GM23248 (cell line): ENCODE measurements at regions not wholly inside any gene's neighbourhood (a gene's known extent, or its start where the extent isn't known, plus 50 kb on each side); places are given as distances from the start of the nearest gene placed in this dataset.

Experiments
- EZH2 ChIP-seq: fragments of 200-600 bp; sonication (generic); IDR thresholded peaks from 2 replicates; pipeline ENCODE4 v1.6.1; 2018; ENCODE audit warnings: antibody characterized with exemption, mild to moderate bottlenecking; ENCODE audit not compliant: insufficient read depth, poor library complexity, severe bottlenecking
- EZH2phosphoT487 ChIP-seq: fragments of 200-600 bp; sonication (generic); IDR thresholded peaks from 2 replicates; pipeline ENCODE4 v1.6.1; 2018; ENCODE audit warnings: antibody characterized with exemption, moderate library complexity, mild to moderate bottlenecking, low read depth; ENCODE audit not compliant: insufficient read depth

DNA sequence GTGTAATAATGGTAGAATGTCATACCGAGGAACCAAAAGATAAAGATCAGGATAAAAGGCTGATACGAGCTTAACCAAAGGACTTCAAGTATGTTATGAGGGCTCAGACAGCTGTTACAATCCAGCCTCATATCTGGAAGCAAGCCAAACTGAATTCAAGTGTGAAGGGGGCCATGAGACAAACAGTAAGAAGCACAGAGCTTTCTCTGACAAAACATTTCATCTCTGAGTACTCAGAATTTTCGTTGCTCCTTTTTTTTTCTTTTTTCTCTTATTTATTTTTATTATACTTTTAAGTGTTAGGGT, 52.9 kb upstream of the CD180 start:
- TF ChIP-seq EZH2 (no peak), EZH2phosphoT487 (no peak)
